Smooth muscle cell (in vitro differentiated cells): ENCODE measurements at regions not wholly inside any gene's neighbourhood (a gene's known extent, or its start where the extent isn't known, plus 50 kb on each side); places are given as distances from the start of the nearest gene placed in this dataset.

Source experiments
- DNase-seq: peaks from one replicate; lab custom pipeline; 2025; ENCODE audit not compliant: unreplicated experiment; lab: John Stamatoyannopoulos, UW
- H2AFZ ChIP-seq: fragments of 200-600 bp; sonication (generic); 2 replicates; pipeline ENCODE4 v1.6.0; 2016; ENCODE audit warnings: antibody characterized with exemption, low read depth, mild to moderate bottlenecking
- H3F3A ChIP-seq: fragments of 200-600 bp; sonication (generic); 2 replicates; pipeline ENCODE4 v1.6.0; 2017; ENCODE audit warnings: antibody characterized with exemption, low read depth
- H3K27ac ChIP-seq: fragments of 200-600 bp; sonication (generic); 2 replicates; pipeline ENCODE4 v1.5.1; 2016; ENCODE audit warnings: low read depth, mild to moderate bottlenecking
- H3K27me3 ChIP-seq: fragments of 200-600 bp; sonication (generic); 2 replicates; pipeline ENCODE4 v1.6.1; 2016; ENCODE audit warnings: low read depth, mild to moderate bottlenecking
- H3K36me3 ChIP-seq: fragments of 200-600 bp; sonication (generic); 2 replicates; pipeline ENCODE4 v1.5.1; 2016; ENCODE audit warnings: low read depth
- H3K4me1 ChIP-seq: fragments of 200-600 bp; sonication (generic); 2 replicates; pipeline ENCODE4 v1.5.1; 2016; ENCODE audit warnings: low read depth
- H3K4me2 ChIP-seq: fragments of 200-600 bp; sonication (generic); 2 replicates; pipeline ENCODE4 v1.6.0; 2016; ENCODE audit warnings: mild to moderate bottlenecking
- H3K4me3 ChIP-seq: fragments of 200-600 bp; sonication (generic); 2 replicates; pipeline ENCODE4 v1.5.1; 2016; ENCODE audit warnings: mild to moderate bottlenecking
- H3K79me2 ChIP-seq: fragments of 200-600 bp; sonication (generic); 2 replicates; pipeline ENCODE4 v1.6.0; 2016; ENCODE audit warnings: low read depth, mild to moderate bottlenecking
- H3K9ac ChIP-seq: fragments of 200-600 bp; sonication (generic); 2 replicates; pipeline ENCODE4 v1.6.0; 2016; ENCODE audit warnings: low read depth
- H3K9me3 ChIP-seq: fragments of 200-600 bp; sonication (generic); replicated peaks from 2 replicates; pipeline ENCODE4 v1.5.1; 2016; ENCODE audit warnings: low read depth
- H4K20me1 ChIP-seq: fragments of 200-600 bp; sonication (generic); 2 replicates; pipeline ENCODE4 v1.6.0; 2016; ENCODE audit warnings: low read depth
- WGBS: methylation state at CpG from one replicate; pipeline ENCODE4 v1.1.7; 2016; ENCODE audit warnings: low lambda C conversion rate; 5-methylcytosine and 5-hydroxymethylcytosine counted together
- TF ChIP-seq, protein P1 (sequence below): fragments of 200-600 bp; sonication (generic); IDR thresholded peaks from 2 replicates; pipeline ENCODE4 v1.5.1; 2017; ENCODE audit warnings: borderline replicate concordance, mild to moderate bottlenecking, antibody characterized with exemption; ENCODE audit not compliant: insufficient read depth, poor library complexity, severe bottlenecking

DNA sequence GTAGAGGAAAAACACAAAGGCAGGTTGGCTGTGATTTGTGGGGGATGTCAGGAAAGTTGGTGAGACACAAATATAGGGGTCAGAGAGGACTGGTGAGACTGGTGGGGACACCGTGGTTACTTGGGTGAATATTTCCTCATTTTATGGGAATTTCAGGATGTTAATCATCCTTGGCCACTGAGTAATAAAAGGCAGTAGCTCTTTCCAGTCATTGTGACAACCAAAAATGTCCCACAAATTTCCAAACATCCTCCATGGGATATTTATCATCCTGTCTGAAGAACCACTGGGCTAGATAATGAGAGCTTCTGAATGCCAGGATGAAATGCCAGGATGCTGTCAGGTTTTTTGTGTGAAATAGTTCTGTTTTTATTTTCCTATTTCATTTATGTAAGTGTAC is 374.1 kb downstream of the CD109 start:
- Histone ChIP-seq H3K9me3 (no peaks in the 10 kb centered on the region), H2AFZ (no peak overlapping the region), H3K36me3 (no peaks in the 10 kb centered on the region), H3K9ac (no peak overlapping the region), H3K27me3 (no peaks in the 10 kb centered on the region), H3K4me1 (no peaks in the 10 kb centered on the region), H3K27ac (peak overlapping the region; percentile 63), H3K79me2 (no peaks in the 10 kb centered on the region), H4K20me1 (no peaks in the 10 kb centered on the region), H3K4me2 (peak overlapping the region; percentile 18), H3K4me3 (no peak overlapping the region), H3F3A (no peaks in the 10 kb centered on the region)
- WGBS = 63% methylated on average over 1 of the region's 1 CpG
- TF ChIP-seq, protein P1, sequence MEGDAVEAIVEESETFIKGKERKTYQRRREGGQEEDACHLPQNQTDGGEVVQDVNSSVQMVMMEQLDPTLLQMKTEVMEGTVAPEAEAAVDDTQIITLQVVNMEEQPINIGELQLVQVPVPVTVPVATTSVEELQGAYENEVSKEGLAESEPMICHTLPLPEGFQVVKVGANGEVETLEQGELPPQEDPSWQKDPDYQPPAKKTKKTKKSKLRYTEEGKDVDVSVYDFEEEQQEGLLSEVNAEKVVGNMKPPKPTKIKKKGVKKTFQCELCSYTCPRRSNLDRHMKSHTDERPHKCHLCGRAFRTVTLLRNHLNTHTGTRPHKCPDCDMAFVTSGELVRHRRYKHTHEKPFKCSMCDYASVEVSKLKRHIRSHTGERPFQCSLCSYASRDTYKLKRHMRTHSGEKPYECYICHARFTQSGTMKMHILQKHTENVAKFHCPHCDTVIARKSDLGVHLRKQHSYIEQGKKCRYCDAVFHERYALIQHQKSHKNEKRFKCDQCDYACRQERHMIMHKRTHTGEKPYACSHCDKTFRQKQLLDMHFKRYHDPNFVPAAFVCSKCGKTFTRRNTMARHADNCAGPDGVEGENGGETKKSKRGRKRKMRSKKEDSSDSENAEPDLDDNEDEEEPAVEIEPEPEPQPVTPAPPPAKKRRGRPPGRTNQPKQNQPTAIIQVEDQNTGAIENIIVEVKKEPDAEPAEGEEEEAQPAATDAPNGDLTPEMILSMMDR = no peak
- no peak for DNase-seq

DNA sequence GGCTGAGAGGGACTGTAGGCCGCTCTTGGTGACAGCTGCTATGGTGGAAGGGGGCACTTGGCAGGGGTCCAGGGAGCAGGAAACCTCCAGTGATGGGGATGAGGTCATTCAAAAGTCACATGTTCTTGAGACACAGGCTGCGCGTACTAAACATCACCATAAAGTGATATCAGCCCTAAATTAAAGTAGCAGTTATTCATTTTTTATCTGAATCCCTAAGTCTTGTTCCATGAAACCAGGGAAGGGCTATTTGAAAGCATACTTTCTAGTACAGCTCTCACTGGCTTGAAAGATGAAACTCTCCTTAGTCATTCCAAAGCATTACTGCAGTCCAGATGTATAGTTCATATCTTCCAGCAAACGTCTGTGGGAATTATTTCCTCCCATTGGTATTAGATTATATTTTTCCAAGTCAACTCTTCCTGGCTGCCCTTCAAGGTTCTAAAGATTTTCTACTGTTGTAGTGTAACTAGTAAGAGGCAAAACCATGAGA is 373.1 kb downstream of the CD109 start:
- peak overlapping the region; percentile 63 for H3K27ac ChIP-seq
- WGBS = 59% methylated on average over 4 of the region's 4 CpGs

DNA sequence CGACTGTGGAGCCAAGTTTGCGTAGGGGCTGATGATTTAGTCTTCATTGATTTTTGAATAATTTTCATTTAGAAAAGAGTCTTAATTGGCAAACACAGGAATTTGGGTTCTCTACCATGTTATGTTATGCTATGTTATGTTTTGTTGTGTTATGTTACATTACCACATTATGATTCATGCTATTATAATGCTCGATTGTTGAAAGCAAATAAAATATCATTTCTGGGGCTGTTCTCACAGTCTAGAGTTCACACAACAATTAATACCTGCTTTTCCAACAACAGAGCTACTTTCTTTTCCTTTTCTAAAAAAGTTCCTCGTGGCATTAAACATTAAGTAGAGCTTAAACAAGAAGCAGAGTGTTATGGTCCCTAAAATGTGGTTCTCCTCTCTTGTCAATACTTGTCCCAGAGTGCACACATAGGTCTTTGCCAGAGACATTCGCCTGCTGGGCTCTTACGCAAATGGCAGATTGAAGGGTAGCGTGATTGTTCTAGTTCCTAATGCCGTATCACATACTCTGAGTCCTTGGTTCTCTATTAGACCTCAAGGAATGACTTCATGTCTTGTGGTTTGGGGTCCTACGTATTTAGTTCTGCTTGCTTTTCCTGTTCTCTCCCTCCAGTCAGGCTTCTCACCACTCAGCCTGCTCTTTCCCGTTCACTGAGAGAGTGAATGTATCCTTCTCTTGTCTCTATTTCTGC is 370.3 kb downstream of the CD109 start:
- WGBS = 83% methylated on average over 10 of the region's 10 CpGs
- no peaks in the 10 kb centered on the region for H3K4me1 ChIP-seq
- no peak overlapping the region for H3K4me2 ChIP-seq
- no peaks in the 10 kb centered on the region for H4K20me1 ChIP-seq
- TF ChIP-seq, protein P1 = no peak
- no peaks in the 10 kb centered on the region for H3K36me3 ChIP-seq
- H2AFZ ChIP-seq = no peak overlapping the region
- H3K27ac ChIP-seq = no peak overlapping the region
- H3K9me3 ChIP-seq = no peaks in the 10 kb centered on the region
- H3K9ac ChIP-seq = no peak overlapping the region
- no peak for DNase-seq
- H3K79me2 ChIP-seq = no peaks in the 10 kb centered on the region
- H3K27me3 ChIP-seq = no peaks in the 10 kb centered on the region
- no peak overlapping the region for H3K4me3 ChIP-seq
- H3F3A ChIP-seq = no peaks in the 10 kb centered on the region

More for the DNA sequence above, 373.1 kb downstream of the CD109 start:
- Histone ChIP-seq H3K9ac (no peak overlapping the region), H2AFZ (peak overlapping the region; percentile 36), H3K9me3 (no peaks in the 10 kb centered on the region), H4K20me1 (no peaks in the 10 kb centered on the region), H3F3A (no peaks in the 10 kb centered on the region), H3K36me3 (no peaks in the 10 kb centered on the region), H3K4me2 (peak overlapping the region; percentile 18), H3K4me1 (no peaks in the 10 kb centered on the region), H3K79me2 (no peaks in the 10 kb centered on the region), H3K4me3 (no peak overlapping the region), H3K27me3 (no peaks in the 10 kb centered on the region)
- TF ChIP-seq, protein P1 = no peak
- no peak for DNase-seq

DNA sequence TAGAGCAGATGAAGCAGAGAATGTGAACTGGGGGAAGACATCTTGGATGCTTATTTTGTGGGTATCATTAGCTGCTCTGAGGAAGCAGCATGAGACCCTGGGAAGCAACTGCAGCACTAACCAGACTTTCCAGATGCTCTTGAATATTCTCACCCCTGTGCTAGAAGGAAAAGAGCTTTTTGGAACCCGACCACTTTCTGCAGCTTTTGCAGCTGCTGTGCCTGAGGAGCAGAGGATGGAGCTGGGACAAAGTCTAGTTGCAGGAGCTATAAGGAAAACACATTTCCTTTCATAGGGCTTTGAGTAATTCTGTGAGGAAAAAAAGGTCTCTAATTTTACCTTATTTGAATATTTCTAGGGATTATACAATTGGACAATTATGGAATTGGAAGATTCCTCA is 369.7 kb downstream of the CD109 start:
- WGBS = 89% methylated on average over 1 of the region's 1 CpG

More for the DNA sequence above, 369.7 kb downstream of the CD109 start:
- TF ChIP-seq, protein P1 = no peak
- H3K4me1 ChIP-seq = no peaks in the 10 kb centered on the region
- H3K4me3 ChIP-seq = no peak overlapping the region
- H4K20me1 ChIP-seq = no peaks in the 10 kb centered on the region
- H3K36me3 ChIP-seq = no peaks in the 10 kb centered on the region
- no peaks in the 10 kb centered on the region for H3F3A ChIP-seq
- no peak overlapping the region for H3K9ac ChIP-seq
- no peak overlapping the region for H2AFZ ChIP-seq
- H3K9me3 ChIP-seq = no peaks in the 10 kb centered on the region
- no peak overlapping the region for H3K27ac ChIP-seq
- no peaks in the 10 kb centered on the region for H3K79me2 ChIP-seq
- no peak for DNase-seq
- no peaks in the 10 kb centered on the region for H3K27me3 ChIP-seq
- H3K4me2 ChIP-seq = no peak overlapping the region
